PFSK-1 (cell line): ENCODE measurements at regions not wholly inside any gene's neighbourhood (a gene's known extent, or its start where the extent isn't known, plus 50 kb on each side); places are given as distances from the start of the nearest gene placed in this dataset.

Experiments used
- FOXP2 ChIP-seq: optimal IDR thresholded peaks from 2 replicates; pipeline ENCODE3; 2011; ENCODE audit warnings: borderline replicate concordance, control low read depth, inconsistent platforms; ENCODE audit not compliant: insufficient read depth; ENCODE audit errors: extremely low read length, extremely low read depth
- POLR2AphosphoS5 ChIP-seq: IDR thresholded peaks from 2 replicates; pipeline ENCODE4 v1.6.1; 2012; ENCODE audit warnings: low read depth, mild to moderate bottlenecking, control low read depth, low read length, moderate library complexity
- REST ChIP-seq, 2 experiments: IDR thresholded peaks; 2 replicates each; pipeline versions ENCODE4 v1.6.1 to v1.8.0; 2011 to 2012; ENCODE audit warnings: low read depth in 2 of 2, low read length in 2 of 2, control low read depth in 1 of 2, inconsistent platforms in 1 of 2, mild to moderate bottlenecking in 1 of 2, moderate library complexity in 1 of 2; ENCODE audit not compliant: insufficient read depth in 1 of 2
- SIN3A ChIP-seq: IDR thresholded peaks from 2 replicates; pipeline ENCODE4 v1.6.1; 2012; ENCODE audit warnings: mild to moderate bottlenecking, low read length, moderate library complexity, borderline replicate concordance; ENCODE audit not compliant: insufficient read depth
- TAF1 ChIP-seq: IDR thresholded peaks from 2 replicates; pipeline ENCODE4 v1.6.1; 2012; ENCODE audit warnings: low read length, control low read depth, borderline replicate concordance; ENCODE audit not compliant: insufficient read depth

GRCh38 chr12:105839629-105840127, 299.1 kb downstream of the NUAK1 start:
- no peak for TF ChIP-seq TAF1
- TF ChIP-seq REST (IDR thresholded peaks at IDR 0.05; ENCODE audit: insufficient read depth in 1 of 2, low read depth in 2 of 2, low read length in 2 of 2): no peak
- no peak for TF ChIP-seq POLR2AphosphoS5
- no peak for TF ChIP-seq SIN3A
- no peak for TF ChIP-seq FOXP2

- TF ChIP-seq REST (IDR thresholded peaks at IDR 0.05; ENCODE audit: insufficient read depth in 1 of 2, low read depth in 2 of 2, low read length in 2 of 2) (no peak), POLR2AphosphoS5 (no peak), SIN3A (no peak), TAF1 (no peak), FOXP2 (no peak)
Observed at GRCh38 chr12:105840384-105840783, 298.4 kb downstream of the NUAK1 start.

GRCh38 chr12:105841840-105842239, 296.9 kb downstream of the NUAK1 start:
- TF ChIP-seq FOXP2 (no peak), POLR2AphosphoS5 (no peak), TAF1 (no peak), SIN3A (no peak), REST (IDR thresholded peaks at IDR 0.05; ENCODE audit: insufficient read depth in 1 of 2, low read depth in 2 of 2, low read length in 2 of 2) (no peak)

- TF ChIP-seq REST (IDR thresholded peaks at IDR 0.05; ENCODE audit: insufficient read depth in 1 of 2, low read depth in 2 of 2, low read length in 2 of 2): no peak
- TF ChIP-seq SIN3A: no peak
- TF ChIP-seq FOXP2: no peak
- TF ChIP-seq POLR2AphosphoS5: no peak
- no peak for TF ChIP-seq TAF1
Observed at GRCh38 chr12:105843561-105843960, 295.2 kb downstream of the NUAK1 start.
